Panc1 (cell line): ENCODE measurements at regions not wholly inside any gene's neighbourhood (a gene's known extent, or its start where the extent isn't known, plus 50 kb on each side); places are given as distances from the start of the nearest gene placed in this dataset.

ENCODE experiments used
- CTCF ChIP-seq: fragments of 450-650 bp; IDR thresholded peaks from 2 replicates; pipeline ENCODE4 v1.5.1; 2017; ENCODE audit warnings: mild to moderate bottlenecking
- POLR2AphosphoS5 ChIP-seq: IDR thresholded peaks from 2 replicates; pipeline ENCODE4 v1.6.1; 2012; ENCODE audit warnings: mild to moderate bottlenecking, low read depth, low read length, moderate library complexity
- REST ChIP-seq, 2 experiments: IDR thresholded peaks; 2 replicates each; pipeline ENCODE4 v1.6.1; 2011 to 2012; ENCODE audit warnings: low read depth in 2 of 2, control low read depth in 1 of 2, low read length in 1 of 2, mild to moderate bottlenecking in 1 of 2, moderate library complexity in 1 of 2; ENCODE audit not compliant: insufficient read depth in 1 of 2
- TCF7L2 ChIP-seq: IDR thresholded peaks from 2 replicates; pipeline ENCODE4 v1.6.1; 2011; ENCODE audit warnings: mild to moderate bottlenecking, low read depth, low read length, inconsistent platforms

- no peak for TF ChIP-seq CTCF
- TF ChIP-seq TCF7L2 = no peak
- TF ChIP-seq POLR2AphosphoS5 = no peak
- no peak for TF ChIP-seq REST (IDR thresholded peaks at IDR 0.05; ENCODE audit: insufficient read depth in 1 of 2, low read depth in 2 of 2, low read length in 1 of 2)
These were observed 438.4 kb downstream of the OCA2 start for GRCh38 chr15:27660676-27661075.
